ENCODE measurements at regions not wholly inside any gene's neighbourhood (a gene's known extent, or its start where the extent isn't known, plus 50 kb on each side); places are given as distances from the start of the nearest gene placed in this dataset.

DNA sequence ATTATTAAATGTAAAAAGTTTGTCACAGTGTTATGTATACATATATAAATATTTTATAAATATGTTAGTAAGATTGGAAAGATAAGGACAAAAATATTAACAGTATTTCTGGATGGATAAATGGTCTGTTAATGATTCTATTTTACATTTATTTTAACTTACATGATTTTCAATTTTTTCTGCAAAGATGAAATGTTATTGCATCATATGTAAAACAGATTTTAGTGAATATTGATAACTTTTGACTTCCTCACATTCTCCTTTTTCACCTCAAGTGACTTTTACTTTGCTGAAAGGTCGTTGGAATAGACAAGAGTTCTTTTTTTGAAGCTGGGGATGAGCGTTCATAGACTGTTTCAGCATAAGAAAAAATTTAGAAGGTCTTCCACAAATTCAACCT is 1554.7 kb upstream of the TENM4 start:
- ATAC-seq: no peak
- no peaks in the 10 kb centered on the region for H3K4me1 Mint-ChIP-seq

DNA sequence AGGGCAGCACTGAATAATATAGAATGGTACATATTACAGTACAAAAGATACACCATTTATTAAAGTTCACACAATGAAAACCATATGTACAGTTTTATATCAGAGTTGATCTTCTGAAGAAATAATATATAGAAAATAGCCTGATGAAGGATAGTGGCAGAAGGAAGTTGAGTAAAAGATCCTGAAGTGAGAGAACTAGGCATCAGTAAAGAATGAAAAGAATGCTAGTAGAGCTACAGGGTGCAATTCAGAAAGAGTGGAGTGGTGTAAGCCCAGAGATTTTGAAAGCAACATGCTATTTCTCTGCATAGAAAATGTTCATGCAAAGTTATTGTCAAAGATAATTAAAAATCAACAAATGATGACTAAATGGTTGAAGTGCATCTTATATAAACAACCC is 1552.7 kb upstream of the TENM4 start:
- CTCF ChIA-PET: no interaction called here
- no peaks in the 10 kb centered on the region for H3K36me3 Mint-ChIP-seq
- no peaks in the 10 kb centered on the region for H3K4me1 Mint-ChIP-seq
- DNase-seq: no peak
- H3K9me3 Mint-ChIP-seq (ENCODE audit: low read depth): peaks cover 25% of the 10 kb centered on the region
- no peak overlapping the region for H3K27ac Mint-ChIP-seq
- no peaks in the 10 kb centered on the region for H3K27me3 Mint-ChIP-seq
- no peak overlapping the region for H3K4me3 Mint-ChIP-seq
- no peak for ATAC-seq

More for the DNA sequence above, 1554.7 kb upstream of the TENM4 start:
- Mint-ChIP-seq H3K36me3 (no peaks in the 10 kb centered on the region), H3K4me3 (no peak overlapping the region), H3K9me3 (ENCODE audit: low read depth) (peaks cover 25% of the 10 kb centered on the region), H3K27me3 (no peaks in the 10 kb centered on the region), H3K27ac (no peak overlapping the region)
- no peak for DNase-seq
- CTCF ChIA-PET: no interaction called here

DNA sequence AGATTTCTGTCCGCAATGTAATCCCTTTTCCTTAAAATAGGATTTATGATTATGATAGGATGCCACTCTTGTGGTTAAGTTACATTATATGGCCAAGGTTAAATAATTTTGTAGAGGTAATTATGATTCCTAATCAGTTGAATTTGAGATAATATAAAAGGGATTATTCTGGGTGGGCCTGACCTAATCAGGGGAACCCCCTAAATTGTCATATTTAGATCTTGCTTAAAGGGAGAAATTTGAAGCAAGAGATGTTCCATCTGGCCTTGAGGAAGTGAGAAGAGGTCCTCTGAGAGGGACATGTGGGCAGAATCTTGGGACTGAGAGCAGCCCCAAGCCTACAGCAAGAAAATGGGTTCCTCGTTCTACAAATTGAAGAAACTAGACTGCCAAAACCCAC is 1550.1 kb upstream of the TENM4 start:
- no peak for DNase-seq
- no peak for ATAC-seq
- Mint-ChIP-seq H3K36me3 (no peaks in the 10 kb centered on the region), H3K4me3 (no peak overlapping the region), H3K27me3 (no peaks in the 10 kb centered on the region), H3K4me1 (no peaks in the 10 kb centered on the region), H3K27ac (no peak overlapping the region), H3K9me3 (ENCODE audit: low read depth) (peaks cover 16% of the 10 kb centered on the region)
- CTCF ChIA-PET: no interaction called here

DNA sequence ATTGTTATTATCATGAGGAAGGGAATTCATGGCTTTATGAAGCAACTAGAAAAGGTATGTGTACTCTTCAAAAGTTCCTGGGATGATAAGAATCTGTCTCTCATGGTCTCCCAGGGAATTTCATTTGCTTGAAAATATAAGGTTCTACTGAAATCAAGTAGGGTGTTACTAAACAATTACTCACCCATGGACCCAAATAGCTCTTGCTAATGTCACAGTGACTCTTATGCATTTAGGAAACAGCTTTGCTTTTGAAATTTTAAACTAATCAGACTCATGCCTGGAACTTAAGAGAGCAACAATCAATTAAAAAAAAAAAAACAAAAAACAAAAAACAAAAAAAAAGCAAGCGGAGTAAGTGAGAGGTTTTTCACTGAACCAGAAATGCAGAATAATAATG is 1546.3 kb upstream of the TENM4 start:
- no peak for ATAC-seq
- Mint-ChIP-seq H3K27ac (no peak overlapping the region), H3K36me3 (no peaks in the 10 kb centered on the region), H3K4me1 (no peaks in the 10 kb centered on the region), H3K27me3 (no peaks in the 10 kb centered on the region), H3K9me3 (ENCODE audit: low read depth) (peaks cover 17% of the 10 kb centered on the region), H3K4me3 (no peak overlapping the region)
- CTCF ChIA-PET: no interaction called here
- no peak for DNase-seq

DNA sequence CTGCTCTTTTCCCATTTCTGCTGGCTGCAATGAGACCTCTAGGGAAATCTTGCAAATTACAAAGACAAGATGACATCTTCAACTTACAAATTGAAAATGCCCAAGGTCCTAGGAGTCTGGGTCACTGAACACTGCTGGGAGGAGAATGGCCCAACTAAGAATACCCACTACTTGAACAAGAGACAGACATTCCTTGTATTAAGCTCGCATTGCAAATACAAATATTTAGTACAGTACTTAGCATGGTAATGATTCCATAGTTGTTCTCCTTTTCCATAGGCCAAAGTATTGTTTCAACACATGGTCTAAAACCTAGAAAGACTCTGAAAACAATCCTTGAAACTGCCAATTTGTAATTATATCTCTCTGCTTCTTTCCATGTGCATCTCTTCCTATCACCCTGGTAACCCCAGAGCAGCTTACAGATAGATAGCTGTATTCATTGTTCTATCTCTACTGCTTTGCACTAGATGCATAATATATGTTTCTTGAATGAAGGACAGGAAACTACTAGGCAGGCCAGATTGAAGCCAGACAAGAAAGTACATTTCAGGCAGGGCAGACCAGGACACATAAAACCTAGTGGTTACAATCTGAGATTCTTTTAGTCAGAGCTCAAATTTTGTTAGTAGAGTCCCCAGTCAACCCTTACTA is 1545.7 kb upstream of the TENM4 start:
- Mint-ChIP-seq H3K36me3 (no peaks in the 10 kb centered on the region), H3K27ac (no peak overlapping the region), H3K4me1 (no peaks in the 10 kb centered on the region), H3K9me3 (ENCODE audit: low read depth) (peaks cover 12% of the 10 kb centered on the region), H3K4me3 (no peak overlapping the region), H3K27me3 (no peaks in the 10 kb centered on the region)
- no peak for DNase-seq
- no peak for ATAC-seq
- CTCF ChIA-PET: no interaction called here

DNA sequence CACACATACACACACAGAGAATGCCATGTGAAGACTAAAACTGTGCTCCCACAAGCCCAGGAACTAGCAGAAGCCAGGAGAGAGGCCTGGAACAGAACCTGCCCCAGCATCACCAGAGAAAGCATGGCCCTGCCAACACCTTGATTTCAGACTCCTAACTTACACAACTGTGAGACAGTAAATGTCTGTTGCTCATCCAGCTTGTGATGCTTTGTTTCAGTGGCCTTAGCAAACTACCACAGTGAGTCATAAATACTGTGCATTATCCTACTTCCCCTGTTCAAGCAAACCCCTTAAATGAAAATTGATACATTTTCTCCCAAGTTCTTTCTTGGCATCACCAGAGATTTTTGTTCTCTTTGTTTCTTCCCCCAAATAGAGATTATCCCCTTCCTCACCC is 1539.4 kb upstream of the TENM4 start:
- no peak overlapping the region for H3K27ac Mint-ChIP-seq
- no peaks in the 10 kb centered on the region for H3K36me3 Mint-ChIP-seq
- no peak overlapping the region for H3K4me3 Mint-ChIP-seq
- CTCF ChIA-PET: no interaction called here
- no peak for DNase-seq
- ATAC-seq: no peak
- peaks cover 18% of the 10 kb centered on the region for H3K9me3 Mint-ChIP-seq (ENCODE audit: low read depth)
- no peaks in the 10 kb centered on the region for H3K27me3 Mint-ChIP-seq
- no peaks in the 10 kb centered on the region for H3K4me1 Mint-ChIP-seq

DNA sequence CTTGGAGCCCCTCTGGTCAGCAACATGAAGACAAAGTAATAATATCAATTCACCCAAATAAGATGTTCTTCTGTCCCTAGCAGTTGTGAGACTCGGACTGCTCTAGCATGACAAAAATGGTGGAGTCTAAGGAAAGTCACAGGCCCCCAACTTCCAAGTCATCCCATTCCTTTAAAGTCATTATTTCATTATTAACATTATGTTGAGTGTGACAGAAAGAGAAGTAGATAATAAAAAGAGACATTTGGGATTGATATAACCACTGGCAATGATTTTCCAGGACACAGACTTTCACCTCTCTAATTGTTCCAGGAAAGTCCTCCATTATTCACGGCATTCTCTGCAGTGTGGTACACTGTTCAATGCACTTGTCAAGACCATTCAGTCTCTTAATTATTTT is 1533.0 kb upstream of the TENM4 start:
- Mint-ChIP-seq H3K27me3 (no peaks in the 10 kb centered on the region), H3K4me1 (no peaks in the 10 kb centered on the region), H3K9me3 (ENCODE audit: low read depth) (peaks cover 11% of the 10 kb centered on the region), H3K4me3 (no peak overlapping the region), H3K27ac (no peak overlapping the region), H3K36me3 (no peaks in the 10 kb centered on the region)
- ATAC-seq (no peak), DNase-seq (no peak)
- CTCF ChIA-PET: interaction anchor here (0.8 kb wide), 1 partner anchor 15 kb away, joined by 3 read pairs; no protein-coding TSS in a partner anchor

DNA sequence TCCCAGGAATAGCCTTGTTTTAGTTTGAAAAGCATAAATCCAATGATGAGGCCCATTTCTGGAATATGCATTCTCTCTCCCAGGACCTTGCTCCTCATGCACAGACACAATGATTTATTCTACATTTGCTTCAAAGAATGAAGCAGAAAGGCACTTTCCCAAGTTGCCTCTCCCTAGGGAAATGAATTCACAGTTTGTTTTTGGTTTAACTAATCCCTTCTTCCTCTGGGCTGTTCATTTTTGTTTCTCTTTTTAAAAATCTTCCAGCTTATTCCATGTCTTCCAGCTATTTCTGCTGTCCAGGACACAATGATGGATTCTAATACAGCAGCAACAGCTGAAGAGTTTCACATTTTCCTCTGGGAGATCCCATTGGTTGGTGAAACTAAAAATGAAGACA is 1529.2 kb upstream of the TENM4 start:
- DNase-seq (no peak), ATAC-seq (no peak)
- no peaks in the 10 kb centered on the region for H3K4me1 Mint-ChIP-seq
- H3K27me3 Mint-ChIP-seq: no peaks in the 10 kb centered on the region
- CTCF ChIA-PET: no interaction called here
- H3K9me3 Mint-ChIP-seq (ENCODE audit: low read depth): peaks cover 2% of the 10 kb centered on the region
- no peak overlapping the region for H3K27ac Mint-ChIP-seq
- no peak overlapping the region for H3K4me3 Mint-ChIP-seq
- no peaks in the 10 kb centered on the region for H3K36me3 Mint-ChIP-seq

DNA sequence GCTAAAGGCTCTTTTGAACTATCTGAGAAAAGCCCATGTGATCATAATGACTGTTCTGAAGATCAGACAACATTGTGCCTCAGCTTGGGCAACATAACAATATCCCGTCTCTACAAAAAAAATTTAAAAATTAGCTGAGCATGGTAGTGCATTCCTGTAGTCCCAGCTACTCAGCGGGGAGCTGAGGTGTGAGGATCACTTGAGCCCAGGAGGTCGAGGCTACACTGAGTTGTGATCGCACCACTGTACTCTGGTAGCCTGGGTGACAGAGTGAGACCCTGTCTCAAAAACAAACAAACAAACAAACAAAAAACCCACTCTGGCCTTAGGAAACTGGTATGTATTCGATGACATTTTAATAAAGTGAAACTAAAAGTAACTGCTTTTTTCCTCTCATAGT is 1526.8 kb upstream of the TENM4 start:
- Mint-ChIP-seq H3K9me3 (ENCODE audit: low read depth) (peaks cover 10% of the 10 kb centered on the region), H3K27me3 (no peaks in the 10 kb centered on the region), H3K36me3 (no peaks in the 10 kb centered on the region), H3K4me1 (no peaks in the 10 kb centered on the region), H3K27ac (no peak overlapping the region), H3K4me3 (no peak overlapping the region)
- DNase-seq (no peak), ATAC-seq (no peak)
- CTCF ChIA-PET: no interaction called here

DNA sequence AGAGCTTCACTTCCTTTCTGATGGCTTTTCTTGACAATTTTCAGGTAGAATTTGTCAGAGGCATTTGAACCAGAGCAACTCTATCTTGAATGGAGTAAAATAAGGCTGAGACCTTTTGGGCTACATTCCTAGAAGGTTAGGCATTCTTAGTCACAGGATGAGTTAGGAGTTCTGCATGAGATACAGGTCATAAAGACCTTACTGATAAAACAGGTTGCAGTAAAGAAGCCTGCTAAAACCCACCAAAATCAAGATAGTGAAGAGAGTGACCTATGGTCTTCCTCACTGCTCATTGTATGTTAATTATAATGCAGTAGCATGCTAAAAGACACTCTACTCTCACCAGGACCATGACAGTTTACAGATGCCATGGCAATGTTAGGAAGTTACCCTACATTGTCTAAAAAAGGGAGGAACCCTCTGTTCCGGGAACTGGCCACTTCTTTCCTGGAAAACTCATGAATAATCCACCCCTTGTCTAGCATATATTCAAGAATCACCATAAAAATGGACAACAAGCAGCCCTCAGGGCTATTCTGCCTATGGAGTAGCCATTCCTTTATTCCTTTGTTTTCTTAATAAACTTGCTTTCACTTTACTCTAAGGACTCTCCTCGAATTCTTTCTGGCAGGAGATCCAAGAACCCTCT is 1519.7 kb upstream of the TENM4 start:
- Mint-ChIP-seq H3K36me3 (no peaks in the 10 kb centered on the region), H3K27me3 (no peaks in the 10 kb centered on the region), H3K4me3 (no peak overlapping the region), H3K27ac (no peak overlapping the region), H3K4me1 (no peaks in the 10 kb centered on the region), H3K9me3 (ENCODE audit: low read depth) (peaks cover 21% of the 10 kb centered on the region)
- no peak for ATAC-seq
- DNase-seq: no peak
- CTCF ChIA-PET: no interaction called here

DNA sequence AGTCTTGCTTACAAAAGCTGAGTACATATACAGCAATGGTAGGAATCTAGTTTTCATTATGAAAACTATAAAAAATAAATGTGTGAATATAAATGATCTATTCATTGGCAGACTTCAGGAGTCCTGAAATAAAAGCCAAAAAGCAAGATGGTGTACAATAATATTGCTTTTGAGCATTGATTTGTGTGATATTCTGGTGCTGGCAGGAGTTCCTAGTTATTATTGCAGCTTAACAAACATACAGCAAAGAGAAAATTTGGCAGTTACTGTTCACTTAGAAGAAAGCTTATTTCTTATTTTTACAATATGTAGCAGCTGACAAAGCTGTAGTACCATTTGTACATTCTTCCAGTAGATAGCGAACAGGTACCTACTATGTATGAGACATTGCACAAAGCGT is 1518.9 kb upstream of the TENM4 start:
- no peaks in the 10 kb centered on the region for H3K4me1 Mint-ChIP-seq
- peaks cover 20% of the 10 kb centered on the region for H3K9me3 Mint-ChIP-seq (ENCODE audit: low read depth)
- no peaks in the 10 kb centered on the region for H3K36me3 Mint-ChIP-seq
- CTCF ChIA-PET: no interaction called here
- H3K27ac Mint-ChIP-seq: no peak overlapping the region
- no peaks in the 10 kb centered on the region for H3K27me3 Mint-ChIP-seq
- no peak overlapping the region for H3K4me3 Mint-ChIP-seq
- no peak for DNase-seq
- ATAC-seq: no peak

DNA sequence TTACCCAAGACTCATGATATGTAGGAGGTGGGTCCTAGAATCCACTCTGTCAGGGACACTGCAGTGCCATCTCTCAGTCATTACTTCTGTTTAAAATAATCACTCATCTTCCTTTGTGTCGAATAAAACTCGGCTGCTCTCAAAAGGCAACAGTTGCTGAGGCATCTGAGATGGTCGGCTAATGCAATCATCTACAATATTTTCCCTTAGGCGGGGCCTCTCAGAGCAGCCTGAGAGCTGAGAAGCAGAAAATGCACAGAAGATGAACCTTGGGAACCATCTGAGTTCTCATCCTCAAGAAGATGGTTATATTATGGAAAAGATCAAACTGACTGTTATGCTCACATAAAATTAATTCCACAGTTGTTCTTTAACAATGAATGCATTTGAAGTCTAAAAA is 1518.2 kb upstream of the TENM4 start:
- no peaks in the 10 kb centered on the region for H3K27me3 Mint-ChIP-seq
- CTCF ChIA-PET: no interaction called here
- peaks cover 19% of the 10 kb centered on the region for H3K9me3 Mint-ChIP-seq (ENCODE audit: low read depth)
- no peak for ATAC-seq
- DNase-seq: no peak
- H3K27ac Mint-ChIP-seq: no peak overlapping the region
- H3K36me3 Mint-ChIP-seq: no peaks in the 10 kb centered on the region
- H3K4me1 Mint-ChIP-seq: no peaks in the 10 kb centered on the region
- H3K4me3 Mint-ChIP-seq: no peak overlapping the region

DNA sequence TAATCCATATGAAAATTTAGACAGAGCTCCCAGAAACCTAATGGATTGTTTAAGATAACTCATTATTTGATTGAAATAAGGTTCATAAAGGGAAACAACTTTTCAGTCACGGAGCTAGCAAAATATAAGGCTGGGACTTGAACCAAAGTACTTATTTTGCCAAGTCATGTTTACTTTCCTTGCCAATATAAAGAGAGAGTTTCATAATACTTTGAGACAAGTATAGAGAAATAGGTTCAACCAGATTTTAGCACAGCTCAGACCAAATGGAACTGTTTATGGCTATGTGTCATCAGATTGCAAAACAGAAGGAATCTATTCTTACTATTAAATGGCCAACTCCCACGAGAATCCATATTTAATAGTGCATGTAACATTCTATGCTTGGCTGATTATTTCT is 1517.5 kb upstream of the TENM4 start:
- Mint-ChIP-seq H3K27me3 (no peaks in the 10 kb centered on the region), H3K4me3 (no peak overlapping the region), H3K27ac (no peak overlapping the region), H3K4me1 (no peaks in the 10 kb centered on the region), H3K36me3 (no peaks in the 10 kb centered on the region), H3K9me3 (ENCODE audit: low read depth) (peaks cover 17% of the 10 kb centered on the region)
- ATAC-seq (no peak), DNase-seq (no peak)
- CTCF ChIA-PET: no interaction called here

DNA sequence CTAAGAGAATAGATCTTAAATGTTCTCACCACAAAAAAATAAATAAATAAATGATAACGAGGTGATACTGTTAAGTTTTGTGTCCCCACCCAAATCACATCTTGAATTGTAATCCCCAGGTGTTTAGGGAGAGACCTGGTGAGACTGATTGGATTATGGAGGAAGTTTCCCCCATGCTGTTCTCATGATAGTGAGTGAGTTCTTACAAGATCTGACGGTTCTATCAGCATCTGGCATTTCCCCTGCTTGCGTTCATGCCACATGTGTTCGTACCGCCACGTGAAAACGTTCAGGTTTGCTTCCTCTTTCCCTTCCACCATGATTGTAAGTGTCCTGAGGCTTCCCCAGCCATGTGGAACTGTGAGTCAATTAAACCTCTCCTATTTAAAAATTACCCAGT is 1514.8 kb upstream of the TENM4 start:
- Mint-ChIP-seq H3K9me3 (ENCODE audit: low read depth) (peaks cover 13% of the 10 kb centered on the region), H3K4me3 (no peak overlapping the region), H3K36me3 (no peaks in the 10 kb centered on the region), H3K4me1 (no peaks in the 10 kb centered on the region), H3K27ac (no peak overlapping the region), H3K27me3 (no peaks in the 10 kb centered on the region)
- ATAC-seq: no peak
- DNase-seq: no peak
- CTCF ChIA-PET: no interaction called here

DNA sequence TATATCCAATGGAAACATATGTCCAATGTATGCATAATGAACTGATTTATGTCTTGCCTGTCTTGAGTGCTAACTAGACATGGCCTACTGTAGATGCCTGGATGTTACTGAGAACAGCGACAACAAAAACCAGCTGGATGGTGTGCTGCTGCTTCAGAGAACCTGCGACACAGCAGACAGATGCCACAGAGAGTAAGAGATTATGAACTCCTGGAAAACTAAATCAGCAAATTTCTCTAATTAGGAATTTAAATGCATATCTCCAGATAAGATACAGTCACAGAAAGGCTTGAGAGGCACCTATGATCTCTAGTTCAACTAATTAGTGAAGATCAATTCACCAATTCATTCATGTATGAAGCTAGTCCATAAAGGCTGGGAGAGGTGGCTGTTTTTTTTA is 1508.0 kb upstream of the TENM4 start:
- no peaks in the 10 kb centered on the region for H3K27me3 Mint-ChIP-seq
- H3K4me3 Mint-ChIP-seq: no peak overlapping the region
- peaks cover 15% of the 10 kb centered on the region for H3K9me3 Mint-ChIP-seq (ENCODE audit: low read depth)
- no peak overlapping the region for H3K27ac Mint-ChIP-seq
- DNase-seq: no peak
- no peaks in the 10 kb centered on the region for H3K36me3 Mint-ChIP-seq
- ATAC-seq: no peak
- CTCF ChIA-PET: no interaction called here
- no peaks in the 10 kb centered on the region for H3K4me1 Mint-ChIP-seq

Measured in activated CD8-positive, alpha-beta memory T cell treated with anti-CD3 and anti-CD28 coated beads, Interleukin-2, amount 10 ng/mL, durations not matched to agents 7 days and 5 days (primary cell).